ENCODE measurements at regions not wholly inside any gene's neighbourhood (a gene's known extent, or its start where the extent isn't known, plus 50 kb on each side); places are given as distances from the start of the nearest gene placed in this dataset.

DNA sequence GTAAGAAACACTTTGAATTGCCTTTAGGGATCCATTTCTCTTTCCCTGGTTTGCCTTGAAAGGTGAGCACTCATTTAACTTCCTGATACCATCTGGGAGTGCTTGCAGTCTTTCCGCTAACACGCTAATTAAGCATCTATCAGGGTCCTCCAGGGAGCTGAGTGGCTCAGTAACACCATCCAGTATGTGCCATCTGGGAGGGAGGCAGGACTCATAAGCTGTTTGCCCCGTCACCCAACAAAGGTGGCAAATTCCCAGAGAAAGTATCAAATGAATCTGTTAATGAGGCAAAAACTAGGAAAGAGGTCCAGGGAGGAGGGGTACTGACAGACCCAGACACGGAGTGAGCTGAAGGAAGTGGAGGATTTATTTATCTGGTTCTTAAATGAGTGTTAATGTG is 430.9 kb downstream of the HLX start:
- ATAC-seq: no peak
- Histone ChIP-seq H3K27me3 (ENCODE audit: low read length) (no peaks in the 10 kb centered on the region), H4K20me1 (ENCODE audit: low read length) (no peaks in the 10 kb centered on the region), H3K9me2 (replicated peaks; ENCODE audit: low read length) (no peaks in the 10 kb centered on the region), H3K9me3 (ENCODE audit: low read length) (no peaks in the 10 kb centered on the region), H3F3A (ENCODE audit: low read length, unreplicated experiment) (no peaks in the 10 kb centered on the region), H3K4me2 (ENCODE audit: low read length) (no peak overlapping the region), H3K36me3 (ENCODE audit: low read depth, low read length) (no peaks in the 10 kb centered on the region), H2AFZ (ENCODE audit: low read length) (no peak overlapping the region), H3K9ac (ENCODE audit: low read length) (no peak overlapping the region), H3K27ac (ENCODE audit: low read length) (no peak overlapping the region), H3K79me2 (ENCODE audit: low read length) (no peaks in the 10 kb centered on the region), H3K4me1 (ENCODE audit: insufficient read depth, low read length) (peaks cover 3% of the 10 kb centered on the region), H3K4me3 (ENCODE audit: low read length) (no peak overlapping the region)
- ChIA-PET CTCF (no interaction called here), POLR2A (ENCODE audit: unreplicated experiment) (no interaction called here)
- no peak for DNase-seq
- no TSS peak for BruUV-seq (replicated peaks)
- no peak for TF ChIP-seq EZH2 (IDR thresholded peaks at IDR 0.05; ENCODE audit: low read length, unreplicated experiment)
- TF ChIP-seq CTCF (conservative IDR thresholded peaks at IDR 0.05; ENCODE audit: low read depth, low read length): no peak
- no peak for TF ChIP-seq EZH2phosphoT487 (IDR thresholded peaks at IDR 0.05; ENCODE audit: borderline replicate concordance, low read length)
- intact Hi-C loops (cut with micrococcal nuclease): no loop called here

GRCh38 chr1:221315330-221315729 is 426.6 kb downstream of the DUSP10 start:
- 0 out of 2 replicates have a peak overlapping the region, but pooled peaks have one; percentile 16 for H2AFZ ChIP-seq (ENCODE audit: low read length)
- POLR2A ChIA-PET (ENCODE audit: unreplicated experiment): no interaction called here
- intact Hi-C loops (cut with micrococcal nuclease): no loop called here

GRCh38 chr1:221316491-221317056 is 425.3 kb downstream of the DUSP10 start:
- Histone ChIP-seq H4K20me1 (ENCODE audit: low read length) (no peaks in the 10 kb centered on the region), H2AFZ (ENCODE audit: low read length) (no peak overlapping the region), H3K9me2 (replicated peaks; ENCODE audit: low read length) (no peaks in the 10 kb centered on the region), H3K27ac (ENCODE audit: low read length) (no peak overlapping the region), H3K27me3 (ENCODE audit: low read length) (no peaks in the 10 kb centered on the region), H3K79me2 (ENCODE audit: low read length) (no peaks in the 10 kb centered on the region), H3K9me3 (ENCODE audit: low read length) (no peaks in the 10 kb centered on the region), H3K4me3 (ENCODE audit: low read length) (no peak overlapping the region), H3K4me2 (ENCODE audit: low read length) (no peak overlapping the region), H3K36me3 (ENCODE audit: low read depth, low read length) (no peaks in the 10 kb centered on the region), H3K9ac (ENCODE audit: low read length) (no peak overlapping the region), H3F3A (ENCODE audit: low read length, unreplicated experiment) (no peaks in the 10 kb centered on the region), H3K4me1 (ENCODE audit: insufficient read depth, low read length) (peaks cover 8% of the 10 kb centered on the region)
- CTCF ChIA-PET: no interaction called here
- intact Hi-C loops (cut with micrococcal nuclease): no loop called here
- no peak for TF ChIP-seq EZH2phosphoT487 (IDR thresholded peaks at IDR 0.05; ENCODE audit: borderline replicate concordance, low read length)
- no peak for TF ChIP-seq EZH2 (IDR thresholded peaks at IDR 0.05; ENCODE audit: low read length, unreplicated experiment)
- TF ChIP-seq CTCF (conservative IDR thresholded peaks at IDR 0.05; ENCODE audit: low read depth, low read length): no peak
- ATAC-seq (no peak), DNase-seq (peak; percentile 20)
- POLR2A ChIA-PET (ENCODE audit: unreplicated experiment): no interaction called here
- BruUV-seq (replicated peaks): no TSS peak

More at GRCh38 chr1:221315330-221315729, 426.6 kb downstream of the DUSP10 start:
- TF ChIP-seq EZH2 (IDR thresholded peaks at IDR 0.05; ENCODE audit: low read length, unreplicated experiment): no peak
- peaks cover 8% of the 10 kb centered on the region for H3K4me1 ChIP-seq (ENCODE audit: insufficient read depth, low read length)
- H3K9me2 ChIP-seq (replicated peaks; ENCODE audit: low read length): no peaks in the 10 kb centered on the region
- no peaks in the 10 kb centered on the region for H4K20me1 ChIP-seq (ENCODE audit: low read length)
- DNase-seq (peak; percentile 49), ATAC-seq (peak; percentile 76)
- no peaks in the 10 kb centered on the region for H3K79me2 ChIP-seq (ENCODE audit: low read length)
- no TSS peak for BruUV-seq (replicated peaks)
- no peaks in the 10 kb centered on the region for H3F3A ChIP-seq (ENCODE audit: low read length, unreplicated experiment)
- H3K27me3 ChIP-seq (ENCODE audit: low read length): no peaks in the 10 kb centered on the region
- H3K4me2 ChIP-seq (ENCODE audit: low read length): 0 out of 2 replicates have a peak overlapping the region, but pooled peaks have one; percentile 11
- no peak overlapping the region for H3K4me3 ChIP-seq (ENCODE audit: low read length)
- no peaks in the 10 kb centered on the region for H3K36me3 ChIP-seq (ENCODE audit: low read depth, low read length)
- no peak overlapping the region for H3K27ac ChIP-seq (ENCODE audit: low read length)
- CTCF ChIA-PET: interaction anchor here (0.7 kb wide), 1 partner anchor 79 kb away, joined by 3 read pairs; no protein-coding TSS in a partner anchor
- no peak overlapping the region for H3K9ac ChIP-seq (ENCODE audit: low read length)
- no peaks in the 10 kb centered on the region for H3K9me3 ChIP-seq (ENCODE audit: low read length)

All from PC-3 (cell line).